WTC11 (cell line): ENCODE measurements at regions not wholly inside any gene's neighbourhood (a gene's known extent, or its start where the extent isn't known, plus 50 kb on each side); places are given as distances from the start of the nearest gene placed in this dataset.

Experiments
- CREB1 ChIP-seq: sonication (generic); formaldehyde crosslinking; IDR thresholded peaks from 2 replicates; pipeline ENCODE4 v1.8.0; 2023; ENCODE audit warnings: mild to moderate bottlenecking, missing genetic modification reagents
- CREM ChIP-seq: sonication (generic); formaldehyde crosslinking; IDR thresholded peaks from 2 replicates; pipeline ENCODE4 v1.8.1; 2022; ENCODE audit warnings: mild to moderate bottlenecking, missing genetic modification reagents, moderate library complexity
- CTCF ChIP-seq: fragments of 200-600 bp; IDR thresholded peaks from 2 replicates; pipeline ENCODE4 v1.8.0; 2022; ENCODE audit warnings: antibody characterized with exemption
- ESRRA ChIP-seq: sonication (generic); formaldehyde crosslinking; IDR thresholded peaks from 2 replicates; pipeline ENCODE4 v1.8.1; 2022; ENCODE audit warnings: mild to moderate bottlenecking, missing genetic modification reagents, borderline replicate concordance
- JUN ChIP-seq: sonication (generic); formaldehyde crosslinking; IDR thresholded peaks from 2 replicates; pipeline ENCODE4 v1.8.0; 2023; ENCODE audit warnings: mild to moderate bottlenecking, missing genetic modification reagents
- USF1 ChIP-seq: sonication (generic); formaldehyde crosslinking; IDR thresholded peaks from 2 replicates; pipeline ENCODE4 v1.8.0; 2022; ENCODE audit warnings: mild to moderate bottlenecking, missing genetic modification reagents
- ZNF263 ChIP-seq: sonication (generic); formaldehyde crosslinking; IDR thresholded peaks from 2 replicates; pipeline ENCODE4 v1.8.1; 2022; ENCODE audit warnings: low read depth, mild to moderate bottlenecking, moderate library complexity, missing genetic modification reagents
- TF ChIP-seq, protein P1 (sequence below): sonication (generic); formaldehyde crosslinking; IDR thresholded peaks from 2 replicates; pipeline ENCODE4 v1.8.0; 2023; ENCODE audit warnings: mild to moderate bottlenecking, missing genetic modification reagents
- TF ChIP-seq, protein P2 (sequence below): sonication (generic); formaldehyde crosslinking; IDR thresholded peaks from 2 replicates; pipeline ENCODE4 v1.8.1; 2023; ENCODE audit warnings: mild to moderate bottlenecking, moderate library complexity, missing genetic modification reagents
- TF ChIP-seq, protein P3 (sequence below): sonication (generic); formaldehyde crosslinking; IDR thresholded peaks from 2 replicates; pipeline ENCODE4 v1.8.1; 2023; ENCODE audit warnings: mild to moderate bottlenecking, missing genetic modification reagents, moderate library complexity
- TF ChIP-seq, protein P4 (sequence below): sonication (generic); formaldehyde crosslinking; IDR thresholded peaks from 2 replicates; pipeline ENCODE4 v1.8.1; 2022; ENCODE audit warnings: low read depth, mild to moderate bottlenecking, moderate library complexity, missing genetic modification reagents, borderline replicate concordance

GRCh38 chr5:84605241-84605640, 220.6 kb upstream of the EDIL3 start:
- TF ChIP-seq CTCF (no peak), CREM (CRISPR knock-in tag) (no peak), USF1 (no peak), CREB1 (CRISPR knock-in tag) (no peak), ZNF263 (no peak), ESRRA (no peak), JUN (CRISPR knock-in tag) (no peak)
- TF ChIP-seq, protein P1, sequence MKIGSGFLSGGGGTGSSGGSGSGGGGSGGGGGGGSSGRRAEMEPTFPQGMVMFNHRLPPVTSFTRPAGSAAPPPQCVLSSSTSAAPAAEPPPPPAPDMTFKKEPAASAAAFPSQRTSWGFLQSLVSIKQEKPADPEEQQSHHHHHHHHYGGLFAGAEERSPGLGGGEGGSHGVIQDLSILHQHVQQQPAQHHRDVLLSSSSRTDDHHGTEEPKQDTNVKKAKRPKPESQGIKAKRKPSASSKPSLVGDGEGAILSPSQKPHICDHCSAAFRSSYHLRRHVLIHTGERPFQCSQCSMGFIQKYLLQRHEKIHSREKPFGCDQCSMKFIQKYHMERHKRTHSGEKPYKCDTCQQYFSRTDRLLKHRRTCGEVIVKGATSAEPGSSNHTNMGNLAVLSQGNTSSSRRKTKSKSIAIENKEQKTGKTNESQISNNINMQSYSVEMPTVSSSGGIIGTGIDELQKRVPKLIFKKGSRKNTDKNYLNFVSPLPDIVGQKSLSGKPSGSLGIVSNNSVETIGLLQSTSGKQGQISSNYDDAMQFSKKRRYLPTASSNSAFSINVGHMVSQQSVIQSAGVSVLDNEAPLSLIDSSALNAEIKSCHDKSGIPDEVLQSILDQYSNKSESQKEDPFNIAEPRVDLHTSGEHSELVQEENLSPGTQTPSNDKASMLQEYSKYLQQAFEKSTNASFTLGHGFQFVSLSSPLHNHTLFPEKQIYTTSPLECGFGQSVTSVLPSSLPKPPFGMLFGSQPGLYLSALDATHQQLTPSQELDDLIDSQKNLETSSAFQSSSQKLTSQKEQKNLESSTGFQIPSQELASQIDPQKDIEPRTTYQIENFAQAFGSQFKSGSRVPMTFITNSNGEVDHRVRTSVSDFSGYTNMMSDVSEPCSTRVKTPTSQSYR (CRISPR knock-in tag) = no peak
- TF ChIP-seq, protein P2, sequence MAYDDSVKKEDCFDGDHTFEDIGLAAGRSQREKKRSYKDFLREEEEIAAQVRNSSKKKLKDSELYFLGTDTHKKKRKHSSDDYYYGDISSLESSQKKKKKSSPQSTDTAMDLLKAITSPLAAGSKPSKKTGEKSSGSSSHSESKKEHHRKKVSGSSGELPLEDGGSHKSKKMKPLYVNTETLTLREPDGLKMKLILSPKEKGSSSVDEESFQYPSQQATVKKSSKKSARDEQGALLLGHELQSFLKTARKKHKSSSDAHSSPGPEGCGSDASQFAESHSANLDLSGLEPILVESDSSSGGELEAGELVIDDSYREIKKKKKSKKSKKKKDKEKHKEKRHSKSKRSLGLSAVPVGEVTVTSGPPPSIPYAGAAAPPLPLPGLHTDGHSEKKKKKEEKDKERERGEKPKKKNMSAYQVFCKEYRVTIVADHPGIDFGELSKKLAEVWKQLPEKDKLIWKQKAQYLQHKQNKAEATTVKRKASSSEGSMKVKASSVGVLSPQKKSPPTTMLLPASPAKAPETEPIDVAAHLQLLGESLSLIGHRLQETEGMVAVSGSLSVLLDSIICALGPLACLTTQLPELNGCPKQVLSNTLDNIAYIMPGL = no peak
- TF ChIP-seq, protein P3, sequence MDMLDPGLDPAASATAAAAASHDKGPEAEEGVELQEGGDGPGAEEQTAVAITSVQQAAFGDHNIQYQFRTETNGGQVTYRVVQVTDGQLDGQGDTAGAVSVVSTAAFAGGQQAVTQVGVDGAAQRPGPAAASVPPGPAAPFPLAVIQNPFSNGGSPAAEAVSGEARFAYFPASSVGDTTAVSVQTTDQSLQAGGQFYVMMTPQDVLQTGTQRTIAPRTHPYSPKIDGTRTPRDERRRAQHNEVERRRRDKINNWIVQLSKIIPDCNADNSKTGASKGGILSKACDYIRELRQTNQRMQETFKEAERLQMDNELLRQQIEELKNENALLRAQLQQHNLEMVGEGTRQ (CRISPR knock-in tag) = no peak
- TF ChIP-seq, protein P4, sequence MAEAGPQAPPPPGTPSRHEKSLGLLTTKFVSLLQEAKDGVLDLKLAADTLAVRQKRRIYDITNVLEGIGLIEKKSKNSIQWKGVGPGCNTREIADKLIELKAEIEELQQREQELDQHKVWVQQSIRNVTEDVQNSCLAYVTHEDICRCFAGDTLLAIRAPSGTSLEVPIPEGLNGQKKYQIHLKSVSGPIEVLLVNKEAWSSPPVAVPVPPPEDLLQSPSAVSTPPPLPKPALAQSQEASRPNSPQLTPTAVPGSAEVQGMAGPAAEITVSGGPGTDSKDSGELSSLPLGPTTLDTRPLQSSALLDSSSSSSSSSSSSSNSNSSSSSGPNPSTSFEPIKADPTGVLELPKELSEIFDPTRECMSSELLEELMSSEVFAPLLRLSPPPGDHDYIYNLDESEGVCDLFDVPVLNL (CRISPR knock-in tag) = no peak
